Ishikawa (cell line): ENCODE measurements at regions not wholly inside any gene's neighbourhood (a gene's known extent, or its start where the extent isn't known, plus 50 kb on each side); places are given as distances from the start of the nearest gene placed in this dataset.

Source experiments
- CEBPB ChIP-seq: IDR thresholded peaks from 2 replicates; pipeline ENCODE4 v1.6.1; 2012
- CREB1 ChIP-seq: IDR thresholded peaks from 2 replicates; pipeline ENCODE4 v1.6.1; 2012; ENCODE audit warnings: low read depth
- EGR1 ChIP-seq: IDR thresholded peaks from 2 replicates; pipeline ENCODE4 v1.6.1; 2012
- EP300 ChIP-seq: IDR thresholded peaks from 2 replicates; pipeline ENCODE4 v1.6.1; 2012; ENCODE audit warnings: borderline replicate concordance
- FOXM1 ChIP-seq: IDR thresholded peaks from 2 replicates; pipeline ENCODE4 v1.6.1; 2012; ENCODE audit warnings: low read depth, borderline replicate concordance
- NFIC ChIP-seq: IDR thresholded peaks from 2 replicates; pipeline ENCODE4 v1.6.1; 2012
- RAD21 ChIP-seq: IDR thresholded peaks from 2 replicates; pipeline ENCODE4 v1.6.1; 2012; ENCODE audit warnings: low read depth
- TAF1 ChIP-seq: IDR thresholded peaks from 2 replicates; pipeline ENCODE4 v1.6.1; 2012; ENCODE audit warnings: low read depth, mild to moderate bottlenecking
- TCF12 ChIP-seq: IDR thresholded peaks from 2 replicates; pipeline ENCODE4 v1.6.1; 2012; ENCODE audit warnings: low read depth
- TEAD4 ChIP-seq: IDR thresholded peaks from 2 replicates; pipeline ENCODE4 v1.6.1; 2012
- YY1 ChIP-seq: IDR thresholded peaks from 2 replicates; pipeline ENCODE4 v1.6.1; 2012; ENCODE audit warnings: low read depth
- ZBTB7A ChIP-seq: IDR thresholded peaks from 2 replicates; pipeline ENCODE4 v1.6.1; 2012; ENCODE audit warnings: low read depth
- TF ChIP-seq, protein P1 (sequence below): IDR thresholded peaks from 2 replicates; pipeline ENCODE4 v1.6.1; 2012
- TF ChIP-seq, protein P2 (sequence below): IDR thresholded peaks from 2 replicates; pipeline ENCODE4 v1.6.1; 2012
- TF ChIP-seq, protein P3 (sequence below): IDR thresholded peaks from 2 replicates; pipeline ENCODE4 v1.6.1; 2012; ENCODE audit warnings: low read depth, mild to moderate bottlenecking

DNA sequence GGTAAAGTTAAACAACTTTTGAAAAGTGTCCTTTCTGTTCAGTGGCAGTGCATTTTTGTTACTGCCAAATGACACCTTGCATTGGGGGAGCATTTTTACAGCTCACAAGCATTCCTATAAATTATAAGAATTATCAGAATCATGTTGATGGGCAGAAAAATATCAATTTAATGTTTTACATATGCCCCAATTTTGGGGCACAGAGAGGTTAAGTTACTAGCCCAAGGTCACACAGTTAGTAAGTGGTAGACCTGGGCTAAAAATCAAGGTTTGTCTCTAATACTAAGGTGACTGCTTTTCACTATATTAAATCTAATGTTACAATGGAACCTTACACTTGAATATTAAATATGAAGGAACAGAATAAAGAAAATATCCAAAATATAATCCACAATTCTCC is 180.1 kb upstream of the IVNS1ABP start:
- TF ChIP-seq ZBTB7A, result no peak
- TF ChIP-seq EGR1, result no peak
- TF ChIP-seq TCF12, result no peak
- no peak for TF ChIP-seq CREB1
- TF ChIP-seq NFIC, result no peak
- TF ChIP-seq TAF1, result no peak
- TF ChIP-seq TEAD4, result no peak
- no peak for TF ChIP-seq FOXM1
- TF ChIP-seq, protein P1, sequence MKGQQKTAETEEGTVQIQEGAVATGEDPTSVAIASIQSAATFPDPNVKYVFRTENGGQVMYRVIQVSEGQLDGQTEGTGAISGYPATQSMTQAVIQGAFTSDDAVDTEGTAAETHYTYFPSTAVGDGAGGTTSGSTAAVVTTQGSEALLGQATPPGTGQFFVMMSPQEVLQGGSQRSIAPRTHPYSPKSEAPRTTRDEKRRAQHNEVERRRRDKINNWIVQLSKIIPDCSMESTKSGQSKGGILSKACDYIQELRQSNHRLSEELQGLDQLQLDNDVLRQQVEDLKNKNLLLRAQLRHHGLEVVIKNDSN, result no peak

DNA sequence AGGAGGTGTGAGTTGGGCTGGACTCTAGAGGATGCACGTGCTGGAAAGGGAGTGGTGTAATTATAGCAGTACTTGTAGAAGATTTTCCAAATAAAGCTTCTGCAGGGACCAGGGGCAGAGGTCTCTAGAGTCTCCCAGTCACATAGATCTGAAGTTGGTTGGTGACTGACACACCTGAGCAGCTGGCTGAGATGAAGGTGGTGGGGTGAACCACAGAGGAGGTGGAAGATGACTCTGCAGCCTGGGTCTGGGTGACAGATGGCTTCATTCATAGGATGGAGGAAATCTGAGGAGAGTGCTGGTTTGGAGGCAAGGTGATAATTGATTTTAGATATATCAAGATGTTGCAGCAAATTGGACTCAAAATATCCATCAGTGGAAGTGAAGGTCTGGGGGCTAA is 178.9 kb upstream of the IVNS1ABP start:
- no peak for TF ChIP-seq CEBPB
- TF ChIP-seq EGR1, result no peak
- no peak for TF ChIP-seq YY1
- TF ChIP-seq TCF12, result no peak
- TF ChIP-seq, protein P2, sequence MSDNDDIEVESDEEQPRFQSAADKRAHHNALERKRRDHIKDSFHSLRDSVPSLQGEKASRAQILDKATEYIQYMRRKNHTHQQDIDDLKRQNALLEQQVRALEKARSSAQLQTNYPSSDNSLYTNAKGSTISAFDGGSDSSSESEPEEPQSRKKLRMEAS, result no peak
- TF ChIP-seq FOXM1, result no peak
- no peak for TF ChIP-seq TAF1
- TF ChIP-seq, protein P3, sequence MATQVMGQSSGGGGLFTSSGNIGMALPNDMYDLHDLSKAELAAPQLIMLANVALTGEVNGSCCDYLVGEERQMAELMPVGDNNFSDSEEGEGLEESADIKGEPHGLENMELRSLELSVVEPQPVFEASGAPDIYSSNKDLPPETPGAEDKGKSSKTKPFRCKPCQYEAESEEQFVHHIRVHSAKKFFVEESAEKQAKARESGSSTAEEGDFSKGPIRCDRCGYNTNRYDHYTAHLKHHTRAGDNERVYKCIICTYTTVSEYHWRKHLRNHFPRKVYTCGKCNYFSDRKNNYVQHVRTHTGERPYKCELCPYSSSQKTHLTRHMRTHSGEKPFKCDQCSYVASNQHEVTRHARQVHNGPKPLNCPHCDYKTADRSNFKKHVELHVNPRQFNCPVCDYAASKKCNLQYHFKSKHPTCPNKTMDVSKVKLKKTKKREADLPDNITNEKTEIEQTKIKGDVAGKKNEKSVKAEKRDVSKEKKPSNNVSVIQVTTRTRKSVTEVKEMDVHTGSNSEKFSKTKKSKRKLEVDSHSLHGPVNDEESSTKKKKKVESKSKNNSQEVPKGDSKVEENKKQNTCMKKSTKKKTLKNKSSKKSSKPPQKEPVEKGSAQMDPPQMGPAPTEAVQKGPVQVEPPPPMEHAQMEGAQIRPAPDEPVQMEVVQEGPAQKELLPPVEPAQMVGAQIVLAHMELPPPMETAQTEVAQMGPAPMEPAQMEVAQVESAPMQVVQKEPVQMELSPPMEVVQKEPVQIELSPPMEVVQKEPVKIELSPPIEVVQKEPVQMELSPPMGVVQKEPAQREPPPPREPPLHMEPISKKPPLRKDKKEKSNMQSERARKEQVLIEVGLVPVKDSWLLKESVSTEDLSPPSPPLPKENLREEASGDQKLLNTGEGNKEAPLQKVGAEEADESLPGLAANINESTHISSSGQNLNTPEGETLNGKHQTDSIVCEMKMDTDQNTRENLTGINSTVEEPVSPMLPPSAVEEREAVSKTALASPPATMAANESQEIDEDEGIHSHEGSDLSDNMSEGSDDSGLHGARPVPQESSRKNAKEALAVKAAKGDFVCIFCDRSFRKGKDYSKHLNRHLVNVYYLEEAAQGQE, result no peak
- no peak for TF ChIP-seq ZBTB7A
- no peak for TF ChIP-seq CREB1
- TF ChIP-seq RAD21, result no peak
- TF ChIP-seq, protein P1, result no peak
- TF ChIP-seq TEAD4, result no peak
- no peak for TF ChIP-seq NFIC

DNA sequence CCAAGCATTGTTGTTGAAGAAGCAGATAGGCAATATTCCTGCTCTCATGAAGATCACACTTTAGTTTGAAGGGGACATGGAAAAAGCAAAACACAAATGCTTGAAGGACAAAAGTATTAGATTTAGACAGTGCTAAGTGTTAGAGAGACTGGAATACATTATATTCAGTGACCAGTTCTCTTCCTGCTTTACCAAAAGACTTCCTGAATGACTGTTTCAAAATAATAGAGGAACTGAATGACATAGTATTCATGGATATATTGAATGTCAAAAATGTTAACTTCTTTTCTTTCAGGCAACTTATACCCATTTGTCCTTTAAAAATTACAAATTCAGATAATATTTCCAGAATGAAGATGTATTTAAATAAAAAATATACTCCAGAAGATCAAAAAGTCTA is 178.0 kb upstream of the IVNS1ABP start:
- TF ChIP-seq FOXM1, result no peak
- no peak for TF ChIP-seq EGR1
- TF ChIP-seq, protein P1, result no peak
- no peak for TF ChIP-seq YY1
- no peak for TF ChIP-seq CREB1
- no peak for TF ChIP-seq TAF1
- TF ChIP-seq, protein P3, result no peak
- TF ChIP-seq RAD21, result no peak
- TF ChIP-seq TCF12, result no peak

DNA sequence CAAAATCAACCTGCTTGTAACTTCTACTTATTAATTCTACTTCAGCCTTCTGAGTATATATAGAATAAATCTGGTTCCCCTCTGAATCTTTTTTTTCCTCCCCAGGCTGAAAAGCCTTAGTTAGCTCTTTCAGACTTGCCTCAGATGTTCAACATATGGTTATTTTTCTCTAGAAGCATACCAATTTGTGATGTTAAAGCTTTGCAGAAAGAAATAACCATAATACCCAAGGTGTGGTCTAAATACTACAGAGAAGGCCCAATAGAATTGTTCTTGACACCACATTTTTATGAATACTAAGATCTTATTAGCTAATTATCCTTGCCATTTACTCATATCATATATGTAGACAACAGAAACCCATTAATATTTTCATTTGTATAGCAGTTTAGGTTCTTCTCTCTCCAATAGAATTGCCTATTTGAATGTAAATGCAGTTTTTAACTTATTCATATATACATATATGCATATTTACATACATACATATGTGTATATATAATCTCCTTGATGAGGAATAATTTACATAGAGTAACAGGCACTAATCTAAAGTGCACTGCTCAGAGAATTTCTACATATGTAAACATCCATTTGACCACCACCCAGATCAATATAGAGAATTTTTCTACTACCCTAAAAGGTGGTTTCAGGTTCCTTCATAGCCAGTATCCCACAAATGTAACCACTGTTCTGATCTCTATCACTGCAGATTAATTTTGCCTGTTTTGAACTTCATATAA is 175.2 kb upstream of the IVNS1ABP start:
- no peak for TF ChIP-seq EP300
- TF ChIP-seq TCF12, result no peak
- TF ChIP-seq, protein P1, result no peak
- no peak for TF ChIP-seq RAD21
- TF ChIP-seq NFIC, result no peak
- TF ChIP-seq, protein P2, result no peak
- TF ChIP-seq, protein P3, result no peak
- TF ChIP-seq YY1, result no peak
- no peak for TF ChIP-seq TAF1
- no peak for TF ChIP-seq CEBPB
- TF ChIP-seq TEAD4, result no peak
- TF ChIP-seq ZBTB7A, result no peak
- no peak for TF ChIP-seq FOXM1
- TF ChIP-seq CREB1, result no peak
